ENCODE measurements at regions not wholly inside any gene's neighbourhood (a gene's known extent, or its start where the extent isn't known, plus 50 kb on each side); places are given as distances from the start of the nearest gene placed in this dataset.

GRCh38 chr9:103680581-103680980 is 413.5 kb upstream of the SMC2 start:
- POLR2A ChIA-PET (ENCODE audit: partially characterized antibody) = no interaction called here
- Histone ChIP-seq H3K9ac (replicated peaks in 1 of 4; ENCODE audit: extremely low read depth in 1 of 4, low read depth in 3 of 4, low read length in 3 of 4) (no peak overlapping the region), H3K4me3 (ENCODE audit: extremely low read depth in 1 of 4, insufficient read depth in 2 of 4, low read depth in 3 of 4, low read length in 4 of 4) (no peak overlapping the region), H3K14ac (ENCODE audit: insufficient read length) (no peak overlapping the region), H3K9me3 (ENCODE audit: insufficient read depth in 2 of 2, low read depth in 1 of 2, low read length in 1 of 2) (no peaks in the 10 kb centered on the region), H2BK12ac (ENCODE audit: low read depth, low read length) (no peak overlapping the region), H2AFZ (ENCODE audit: low read length) (no peak overlapping the region), H3K4me1 (replicated peaks in 1 of 4; ENCODE audit: control insufficient read depth in 3 of 4, insufficient read depth in 4 of 4, low read length in 3 of 4) (no peaks in the 10 kb centered on the region), H3K56ac (replicated peaks; ENCODE audit: insufficient read length, low read depth, low read length) (no peak overlapping the region), H3K23ac (ENCODE audit: insufficient read length) (no peak overlapping the region), H3K27me3 (replicated peaks in 1 of 4; ENCODE audit: control insufficient read depth in 3 of 4, extremely low read depth in 1 of 4, insufficient read depth in 3 of 4, low read length in 3 of 4) (no peaks in the 10 kb centered on the region), H2AK5ac (ENCODE audit: low read depth, low read length) (no peak overlapping the region), H3K4ac (replicated peaks; ENCODE audit: insufficient read length, low read depth, low read length) (no peak overlapping the region), H3K27ac (ENCODE audit: low read depth, low read length) (no peak overlapping the region), H2BK15ac (ENCODE audit: low read length) (no peak overlapping the region), H3K79me1 (ENCODE audit: low read depth, low read length) (no peaks in the 10 kb centered on the region), H4K8ac (ENCODE audit: extremely low read depth, insufficient read depth, low read length) (no peak overlapping the region), H2BK120ac (replicated peaks; ENCODE audit: low read depth, low read length) (no peak overlapping the region), H3K79me2 (ENCODE audit: control insufficient read depth in 1 of 2, insufficient read depth in 2 of 2, low read length in 2 of 2) (no peaks in the 10 kb centered on the region), H2BK20ac (ENCODE audit: low read length) (no peak overlapping the region), H4K20me1 (replicated peaks in 1 of 2; ENCODE audit: control insufficient read depth in 1 of 2, insufficient read depth in 2 of 2, low read length in 2 of 2) (no peaks in the 10 kb centered on the region), H3K18ac (ENCODE audit: extremely low read depth, low read length) (no peak overlapping the region), H3K36me3 (ENCODE audit: control insufficient read depth in 2 of 4, insufficient read depth in 4 of 4, low read length in 3 of 4) (no peaks in the 10 kb centered on the region), H4K5ac (ENCODE audit: insufficient read length, low read depth, low read length) (no peak overlapping the region), H4K91ac (replicated peaks; ENCODE audit: insufficient read length, low read length) (no peak overlapping the region), H3K23me2 (ENCODE audit: low read depth, low read length) (no peaks in the 10 kb centered on the region), H3K4me2 (ENCODE audit: insufficient read depth in 1 of 2, low read depth in 2 of 2, low read length in 2 of 2) (no peak overlapping the region), H2BK5ac (ENCODE audit: low read depth, low read length) (no peak overlapping the region)
- no peak for TF ChIP-seq CBX5 (IDR thresholded peaks at IDR 0.05; ENCODE audit: low read depth, low read length)
- no peak for TF ChIP-seq MAFK (IDR thresholded peaks at IDR 0.05; ENCODE audit: low read depth, low read length)
- no peak for TF ChIP-seq CREB1 (IDR thresholded peaks at IDR 0.05)
- DNase-seq (ENCODE audit: low read depth in 1 of 2, low spot score in 2 of 2) (no peak), FAIRE-seq (no peak)
- CTCF ChIA-PET (ENCODE audit: partially characterized antibody) = no interaction called here
